ENCODE measurements at regions not wholly inside any gene's neighbourhood (a gene's known extent, or its start where the extent isn't known, plus 50 kb on each side); places are given as distances from the start of the nearest gene placed in this dataset.

GRCh38 chr7:94064541-94065191, 60.5 kb upstream of the BET1 start:
- TF ChIP-seq, protein P1, sequence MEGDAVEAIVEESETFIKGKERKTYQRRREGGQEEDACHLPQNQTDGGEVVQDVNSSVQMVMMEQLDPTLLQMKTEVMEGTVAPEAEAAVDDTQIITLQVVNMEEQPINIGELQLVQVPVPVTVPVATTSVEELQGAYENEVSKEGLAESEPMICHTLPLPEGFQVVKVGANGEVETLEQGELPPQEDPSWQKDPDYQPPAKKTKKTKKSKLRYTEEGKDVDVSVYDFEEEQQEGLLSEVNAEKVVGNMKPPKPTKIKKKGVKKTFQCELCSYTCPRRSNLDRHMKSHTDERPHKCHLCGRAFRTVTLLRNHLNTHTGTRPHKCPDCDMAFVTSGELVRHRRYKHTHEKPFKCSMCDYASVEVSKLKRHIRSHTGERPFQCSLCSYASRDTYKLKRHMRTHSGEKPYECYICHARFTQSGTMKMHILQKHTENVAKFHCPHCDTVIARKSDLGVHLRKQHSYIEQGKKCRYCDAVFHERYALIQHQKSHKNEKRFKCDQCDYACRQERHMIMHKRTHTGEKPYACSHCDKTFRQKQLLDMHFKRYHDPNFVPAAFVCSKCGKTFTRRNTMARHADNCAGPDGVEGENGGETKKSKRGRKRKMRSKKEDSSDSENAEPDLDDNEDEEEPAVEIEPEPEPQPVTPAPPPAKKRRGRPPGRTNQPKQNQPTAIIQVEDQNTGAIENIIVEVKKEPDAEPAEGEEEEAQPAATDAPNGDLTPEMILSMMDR (tag by site-specific recombination; IDR thresholded peaks at IDR 0.05): no peak
- TF ChIP-seq, protein P2, sequence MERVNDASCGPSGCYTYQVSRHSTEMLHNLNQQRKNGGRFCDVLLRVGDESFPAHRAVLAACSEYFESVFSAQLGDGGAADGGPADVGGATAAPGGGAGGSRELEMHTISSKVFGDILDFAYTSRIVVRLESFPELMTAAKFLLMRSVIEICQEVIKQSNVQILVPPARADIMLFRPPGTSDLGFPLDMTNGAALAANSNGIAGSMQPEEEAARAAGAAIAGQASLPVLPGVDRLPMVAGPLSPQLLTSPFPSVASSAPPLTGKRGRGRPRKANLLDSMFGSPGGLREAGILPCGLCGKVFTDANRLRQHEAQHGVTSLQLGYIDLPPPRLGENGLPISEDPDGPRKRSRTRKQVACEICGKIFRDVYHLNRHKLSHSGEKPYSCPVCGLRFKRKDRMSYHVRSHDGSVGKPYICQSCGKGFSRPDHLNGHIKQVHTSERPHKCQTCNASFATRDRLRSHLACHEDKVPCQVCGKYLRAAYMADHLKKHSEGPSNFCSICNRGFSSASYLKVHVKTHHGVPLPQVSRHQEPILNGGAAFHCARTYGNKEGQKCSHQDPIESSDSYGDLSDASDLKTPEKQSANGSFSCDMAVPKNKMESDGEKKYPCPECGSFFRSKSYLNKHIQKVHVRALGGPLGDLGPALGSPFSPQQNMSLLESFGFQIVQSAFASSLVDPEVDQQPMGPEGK (tag by site-specific recombination; IDR thresholded peaks at IDR 0.05): no peak
- TF ChIP-seq RBAK (tag by site-specific recombination; IDR thresholded peaks at IDR 0.05): no peak
- no peak for TF ChIP-seq GFI1B (tag by site-specific recombination; IDR thresholded peaks at IDR 0.05)
- no peak for TF ChIP-seq HOXA7 (CRISPR knock-in tag; IDR thresholded peaks at IDR 0.05; ENCODE audit: borderline replicate concordance)
- no peak for TF ChIP-seq ZNF112 (tag by site-specific recombination; IDR thresholded peaks at IDR 0.05)
- TF ChIP-seq SETDB1 (IDR thresholded peaks at IDR 0.05; ENCODE audit: insufficient read length, low read length): no peak
